Activated CD8-positive, alpha-beta T cell treated with anti-CD3 and anti-CD28 coated beads for 36 hours (primary cell): ENCODE measurements at regions not wholly inside any gene's neighbourhood (a gene's known extent, or its start where the extent isn't known, plus 50 kb on each side); places are given as distances from the start of the nearest gene placed in this dataset.

Experiments used
- ATAC-seq: fragments of 200-7000 bp; cut with Tn5 transposase; one replicate; pipeline ENCODE4 v1.10.0; 2021; ENCODE audit warnings: mild to moderate bottlenecking, moderate library complexity
- CTCF ChIA-PET: fragments of 350-600 bp; sonication (Branson Sonifier 250); formaldehyde crosslinking; loops from one replicate; lab custom pipeline; 2021; ENCODE audit warnings: antibody characterized with exemption; lab: Charles Lee
- POLR2A ChIA-PET: fragments of 350-600 bp; sonication (Branson Sonifier 250); formaldehyde crosslinking; loops from one replicate; lab custom pipeline; 2021; ENCODE audit warnings: antibody characterized with exemption; lab: Charles Lee
- DNase-seq: peaks from one replicate; pipeline ENCODE4 v3.0.0-alpha.2; 2020
- H3K27ac Mint-ChIP-seq: one replicate; pipeline ENCODE4 v1.8.0; 2021; ENCODE audit warnings: mild to moderate bottlenecking, mixed read lengths
- H3K27me3 Mint-ChIP-seq: one replicate; pipeline ENCODE4 v1.8.0; 2021; ENCODE audit warnings: mixed read lengths
- H3K36me3 Mint-ChIP-seq: one replicate; pipeline ENCODE4 v1.8.0; 2021; ENCODE audit warnings: low read depth, mixed read lengths
- H3K4me1 Mint-ChIP-seq: one replicate; pipeline ENCODE4 v1.8.0; 2021; ENCODE audit warnings: low read depth, mixed read lengths
- H3K4me3 Mint-ChIP-seq: one replicate; pipeline ENCODE4 v1.8.0; 2021; ENCODE audit warnings: mild to moderate bottlenecking, moderate library complexity, mixed read lengths
- H3K9me3 Mint-ChIP-seq: one replicate; pipeline ENCODE4 v1.8.0; 2021; ENCODE audit warnings: mixed read lengths
- intact Hi-C: fragments of 100-400 bp; cut with micrococcal nuclease; formaldehyde crosslinking; loops from one replicate; pipeline ENCODE4 v1.10.0; 2022
- TF ChIP-seq, protein P1 (sequence below): fragments of 200-600 bp; IDR thresholded peaks from one replicate; pipeline ENCODE4 v1.8.0; 2022; ENCODE audit warnings: antibody characterized with exemption, mild to moderate bottlenecking

DNA sequence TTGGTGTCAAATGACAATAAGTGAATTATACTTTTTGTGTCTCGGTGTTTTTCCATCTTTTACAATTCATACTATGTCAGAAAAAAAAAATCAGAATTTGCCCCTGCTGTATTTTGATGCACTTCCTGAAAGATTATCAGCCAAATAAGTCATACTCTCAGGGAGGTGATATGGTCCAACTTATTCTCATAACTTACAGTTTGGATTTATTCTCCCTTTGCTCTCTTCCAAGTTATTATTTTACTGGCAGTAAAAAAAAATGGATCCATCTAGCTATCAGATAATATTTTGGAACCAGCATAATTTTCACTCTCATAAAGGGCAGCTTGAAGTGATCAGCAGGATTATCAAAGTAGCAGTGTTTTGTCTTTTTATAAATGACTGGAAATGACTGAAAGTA lies 337.1 kb downstream of the BMPER start:
- no peaks in the 10 kb centered on the region for H3K36me3 Mint-ChIP-seq
- no peaks in the 10 kb centered on the region for H3K4me1 Mint-ChIP-seq
- no peak overlapping the region for H3K27ac Mint-ChIP-seq
- no peaks in the 10 kb centered on the region for H3K27me3 Mint-ChIP-seq
- ATAC-seq (no peak), DNase-seq (no peak)
- TF ChIP-seq, protein P1, sequence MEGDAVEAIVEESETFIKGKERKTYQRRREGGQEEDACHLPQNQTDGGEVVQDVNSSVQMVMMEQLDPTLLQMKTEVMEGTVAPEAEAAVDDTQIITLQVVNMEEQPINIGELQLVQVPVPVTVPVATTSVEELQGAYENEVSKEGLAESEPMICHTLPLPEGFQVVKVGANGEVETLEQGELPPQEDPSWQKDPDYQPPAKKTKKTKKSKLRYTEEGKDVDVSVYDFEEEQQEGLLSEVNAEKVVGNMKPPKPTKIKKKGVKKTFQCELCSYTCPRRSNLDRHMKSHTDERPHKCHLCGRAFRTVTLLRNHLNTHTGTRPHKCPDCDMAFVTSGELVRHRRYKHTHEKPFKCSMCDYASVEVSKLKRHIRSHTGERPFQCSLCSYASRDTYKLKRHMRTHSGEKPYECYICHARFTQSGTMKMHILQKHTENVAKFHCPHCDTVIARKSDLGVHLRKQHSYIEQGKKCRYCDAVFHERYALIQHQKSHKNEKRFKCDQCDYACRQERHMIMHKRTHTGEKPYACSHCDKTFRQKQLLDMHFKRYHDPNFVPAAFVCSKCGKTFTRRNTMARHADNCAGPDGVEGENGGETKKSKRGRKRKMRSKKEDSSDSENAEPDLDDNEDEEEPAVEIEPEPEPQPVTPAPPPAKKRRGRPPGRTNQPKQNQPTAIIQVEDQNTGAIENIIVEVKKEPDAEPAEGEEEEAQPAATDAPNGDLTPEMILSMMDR, result no peak
- ChIA-PET POLR2A (no interaction called here), CTCF (interaction anchor here (1.0 kb wide), 1 partner anchor 114 kb away, joined by 3 read pairs; no protein-coding TSS in a partner anchor)
- no peaks in the 10 kb centered on the region for H3K9me3 Mint-ChIP-seq
- H3K4me3 Mint-ChIP-seq, result no peak overlapping the region
- intact Hi-C loops, result no loop called here

DNA sequence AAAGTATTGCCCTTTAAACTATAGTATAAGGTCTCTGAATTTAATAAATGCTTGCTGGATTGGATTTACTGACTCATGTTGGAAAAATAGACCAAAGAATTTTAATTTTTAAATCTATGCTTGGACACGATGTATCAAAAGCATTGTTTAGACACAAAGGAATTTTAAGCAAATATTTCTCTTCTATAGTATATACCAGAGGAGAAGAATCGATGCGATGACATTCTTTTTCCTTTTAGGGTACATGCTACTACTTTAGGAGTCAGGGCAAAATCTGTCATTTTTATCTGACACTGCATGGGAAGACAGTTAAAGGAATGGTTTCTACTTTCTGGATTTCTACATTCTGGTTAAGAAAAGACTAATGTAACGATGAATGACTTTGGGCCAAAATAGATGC lies 339.9 kb downstream of the BMPER start:
- ATAC-seq, result no peak
- H3K27me3 Mint-ChIP-seq, result no peaks in the 10 kb centered on the region
- no peak overlapping the region for H3K27ac Mint-ChIP-seq
- no peak for DNase-seq
- CTCF ChIA-PET, result no interaction called here
- no peaks in the 10 kb centered on the region for H3K4me1 Mint-ChIP-seq
- intact Hi-C loops, result no loop called here
- H3K9me3 Mint-ChIP-seq, result no peaks in the 10 kb centered on the region
- no peak overlapping the region for H3K4me3 Mint-ChIP-seq
- no peaks in the 10 kb centered on the region for H3K36me3 Mint-ChIP-seq
- TF ChIP-seq, protein P1, result no peak
- POLR2A ChIA-PET, result no interaction called here

DNA sequence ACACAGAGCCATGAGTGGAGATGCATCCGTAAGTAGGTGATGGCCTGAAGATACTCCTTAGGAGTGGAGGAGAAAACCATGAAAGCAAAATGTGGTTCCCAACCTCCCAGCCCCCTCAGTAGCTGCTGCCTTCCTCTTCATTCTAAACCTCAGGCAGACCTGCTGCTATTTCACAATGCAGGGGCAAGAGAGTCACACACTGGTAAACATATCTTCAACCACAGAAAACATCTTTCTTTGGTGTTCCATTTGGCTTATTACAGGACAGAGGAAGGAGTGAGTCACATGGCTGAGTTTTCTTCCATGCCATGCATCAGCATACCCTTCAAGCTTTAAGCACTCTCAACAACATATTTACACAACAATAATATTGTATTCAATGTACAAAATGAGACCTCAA lies 342.1 kb downstream of the BMPER start:
- intact Hi-C loops, result no loop called here
- TF ChIP-seq, protein P1, result no peak
- Mint-ChIP-seq H3K9me3 (no peaks in the 10 kb centered on the region), H3K36me3 (no peaks in the 10 kb centered on the region), H3K4me1 (no peaks in the 10 kb centered on the region), H3K27me3 (no peaks in the 10 kb centered on the region), H3K27ac (no peak overlapping the region), H3K4me3 (no peak overlapping the region)
- ChIA-PET CTCF (no interaction called here), POLR2A (no interaction called here)
- ATAC-seq, result no peak
- DNase-seq, result no peak

DNA sequence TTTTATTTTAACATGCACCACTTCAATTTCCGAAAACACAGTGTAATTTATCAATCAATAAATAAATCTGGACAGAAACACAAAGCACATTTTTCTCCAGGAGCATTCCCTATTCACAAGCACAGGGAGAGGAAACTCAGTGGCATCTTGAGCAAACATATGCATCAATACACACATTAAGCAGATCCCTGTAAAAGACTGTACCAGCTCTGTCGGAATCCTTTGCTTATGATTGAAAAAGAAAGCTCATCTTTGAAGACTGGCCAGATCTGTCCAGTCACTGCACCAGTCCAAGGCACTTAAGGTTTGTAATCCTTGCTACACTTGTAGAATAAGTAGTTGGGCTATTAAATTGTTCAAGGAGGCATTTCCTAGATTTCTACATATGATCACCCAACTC lies 343.9 kb downstream of the BMPER start:
- DNase-seq, result no peak
- POLR2A ChIA-PET, result no interaction called here
- no peak overlapping the region for H3K27ac Mint-ChIP-seq

DNA sequence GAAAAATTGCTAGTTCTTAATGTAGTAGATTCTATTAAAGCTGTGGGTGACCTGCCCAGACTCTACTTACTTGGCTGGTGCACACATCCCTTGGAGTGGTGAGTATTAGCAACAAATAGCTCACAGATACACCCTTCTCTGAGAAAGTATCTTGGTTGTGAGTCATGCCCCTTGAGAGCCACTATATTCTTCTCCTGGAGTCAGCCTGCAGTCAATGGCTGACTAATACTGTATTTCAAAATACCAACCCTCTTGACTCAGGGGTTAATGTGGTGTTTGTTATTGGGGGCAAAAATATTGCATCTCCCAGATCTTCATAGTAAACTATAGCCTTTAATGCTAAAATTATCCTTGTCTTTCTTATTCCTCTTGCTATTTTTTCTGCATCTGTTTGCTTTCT lies 354.9 kb downstream of the BMPER start:
- POLR2A ChIA-PET, result no interaction called here
- TF ChIP-seq, protein P1, result no peak
- CTCF ChIA-PET, result no interaction called here
- DNase-seq, result no peak
- Mint-ChIP-seq H3K9me3 (no peaks in the 10 kb centered on the region), H3K4me3 (no peak overlapping the region), H3K27me3 (no peaks in the 10 kb centered on the region), H3K4me1 (no peaks in the 10 kb centered on the region), H3K27ac (no peak overlapping the region), H3K36me3 (no peaks in the 10 kb centered on the region)
- no peak for ATAC-seq
- intact Hi-C loops, result no loop called here

More for the DNA sequence above, 343.9 kb downstream of the BMPER start:
- H3K27me3 Mint-ChIP-seq, result no peaks in the 10 kb centered on the region
- CTCF ChIA-PET, result no interaction called here
- no peaks in the 10 kb centered on the region for H3K4me1 Mint-ChIP-seq
- ATAC-seq, result no peak
- H3K36me3 Mint-ChIP-seq, result no peaks in the 10 kb centered on the region
- intact Hi-C loops, result no loop called here
- TF ChIP-seq, protein P1, result no peak
- no peak overlapping the region for H3K4me3 Mint-ChIP-seq
- H3K9me3 Mint-ChIP-seq, result no peaks in the 10 kb centered on the region
